Stimulated activated CD8-positive, alpha-beta memory T cell treated with anti-CD3 and anti-CD28 coated beads, Interleukin-4, amount 100 ng/mL, for 4 hours (primary cell): ENCODE measurements at regions not wholly inside any gene's neighbourhood (a gene's known extent, or its start where the extent isn't known, plus 50 kb on each side); places are given as distances from the start of the nearest gene placed in this dataset.
"Not testable (repeated sequence)": the region's sequence is repeated elsewhere in the genome, so short reads cannot be mapped to it uniquely, and the experiment has no call there.

ENCODE experiments used
- DNase-seq, 2 donors: peaks; one replicate each; pipeline ENCODE4 v3.0.0-alpha.2; 2020; ENCODE audit warnings: low read depth in 2 of 2, low spot score in 1 of 2

DNA sequence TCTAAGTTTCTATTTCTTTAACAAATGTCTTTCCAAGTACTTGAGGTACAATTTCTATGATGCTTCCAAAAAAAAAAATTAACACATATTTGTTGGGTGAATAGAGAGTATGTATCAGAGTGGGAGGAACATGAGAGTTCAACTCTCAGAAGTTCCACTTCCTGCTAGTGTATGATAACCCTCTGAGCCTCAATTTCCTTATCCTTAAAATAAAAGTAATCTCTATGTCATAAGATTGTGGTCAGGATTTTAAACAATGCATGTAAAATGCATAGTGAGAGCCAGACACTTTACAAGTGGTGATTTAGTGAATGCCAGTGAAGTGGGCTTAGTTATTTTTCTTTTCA, 270.3 kb upstream of the AMIGO2 start:
- DNase-seq, result no peak

DNA sequence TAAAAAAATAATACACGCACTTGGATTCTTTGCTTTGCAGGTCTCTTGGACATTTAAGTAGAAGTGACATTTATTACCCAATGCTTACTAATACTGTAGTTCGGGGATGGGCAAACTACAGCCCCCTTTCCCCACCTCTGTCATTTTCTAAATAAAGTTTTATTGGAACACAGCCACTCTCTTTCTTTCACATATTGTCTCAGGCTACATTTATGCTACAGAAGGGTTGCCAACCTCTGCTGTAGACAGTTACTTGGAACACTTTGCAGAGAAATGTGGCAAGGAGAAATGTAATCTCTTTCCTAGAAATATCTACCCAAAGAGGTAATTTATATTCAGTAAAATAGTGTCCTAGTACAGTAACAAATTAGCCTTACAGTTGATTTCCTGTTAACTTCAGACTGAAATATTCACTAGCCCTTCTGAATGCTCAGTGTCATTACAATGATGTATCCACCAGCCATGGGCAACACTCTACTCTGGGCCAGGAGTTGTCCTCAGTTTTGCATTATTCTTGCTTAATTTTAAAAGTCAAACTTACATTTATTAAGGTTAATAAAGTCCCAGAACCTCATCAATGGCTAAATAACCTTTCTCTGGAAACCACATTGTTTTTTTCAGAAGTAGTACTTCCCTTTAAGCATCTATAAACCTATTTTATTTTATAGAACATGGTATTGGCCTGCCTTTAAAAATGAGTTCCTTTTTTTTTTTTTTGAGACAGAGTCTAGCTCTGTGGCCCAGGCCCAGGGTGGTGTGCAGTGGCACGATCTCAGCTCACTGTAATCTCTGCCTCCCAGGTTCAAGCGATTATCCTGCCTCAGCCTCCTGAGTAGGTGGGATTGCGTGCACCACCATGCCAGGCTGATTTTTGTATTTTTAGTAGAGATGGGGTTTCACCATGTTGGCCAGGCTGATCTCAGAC, 269.6 kb upstream of the AMIGO2 start:
- DNase-seq, result no peak

DNA sequence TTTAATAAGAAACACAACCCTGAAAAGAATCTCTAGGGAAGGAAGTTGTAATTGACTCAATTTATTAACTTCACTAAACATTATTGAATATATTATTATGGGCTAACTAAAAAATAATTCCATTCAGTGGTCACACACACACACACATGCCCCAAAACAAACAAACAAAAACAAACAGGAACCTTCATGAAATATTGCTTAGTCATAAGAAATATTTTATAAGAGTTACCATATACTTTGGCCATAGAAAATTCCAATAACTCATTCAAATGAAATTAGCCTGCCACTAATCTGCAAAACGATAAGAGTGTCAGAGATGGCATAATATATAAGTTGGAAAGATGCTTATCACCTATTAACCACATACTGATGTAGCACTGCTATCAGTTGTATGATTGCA, 268.4 kb upstream of the AMIGO2 start:
- DNase-seq, result no peak

DNA sequence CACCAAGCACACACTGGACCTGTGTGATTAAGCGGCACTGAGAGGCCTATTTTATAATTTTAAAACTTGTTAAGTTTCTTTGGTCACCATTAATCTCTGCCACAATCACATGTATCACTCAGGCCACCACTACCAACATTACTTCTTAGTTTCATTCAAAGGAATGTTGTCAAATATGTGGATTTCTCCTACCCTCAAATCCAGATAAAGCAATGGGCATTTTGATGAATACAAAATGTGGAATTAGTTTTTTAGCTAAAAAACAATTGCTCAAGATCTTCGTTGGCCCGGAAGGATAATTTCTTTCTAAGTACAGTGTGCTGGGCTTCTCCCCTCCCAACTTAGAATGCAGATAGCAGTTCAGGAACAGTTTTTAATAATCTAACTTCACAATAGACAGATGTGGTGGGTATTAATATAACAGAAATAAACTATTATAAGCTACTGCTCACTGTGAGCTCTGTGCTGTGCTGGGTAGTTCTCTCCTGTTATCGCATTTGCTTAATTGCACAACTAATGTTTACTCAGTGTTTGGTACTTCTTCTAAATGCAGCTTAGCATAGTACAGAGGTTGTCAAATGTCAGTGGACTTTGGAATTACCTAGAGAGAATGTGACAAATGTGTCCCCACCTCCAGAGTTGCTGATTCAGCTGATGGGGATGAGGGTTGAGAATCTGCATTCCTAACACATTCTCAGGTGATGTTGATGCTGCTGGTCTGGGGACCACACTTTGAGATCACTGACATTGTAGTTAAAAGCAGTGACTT, 266.7 kb upstream of the AMIGO2 start:
- DNase-seq, result no peak

DNA sequence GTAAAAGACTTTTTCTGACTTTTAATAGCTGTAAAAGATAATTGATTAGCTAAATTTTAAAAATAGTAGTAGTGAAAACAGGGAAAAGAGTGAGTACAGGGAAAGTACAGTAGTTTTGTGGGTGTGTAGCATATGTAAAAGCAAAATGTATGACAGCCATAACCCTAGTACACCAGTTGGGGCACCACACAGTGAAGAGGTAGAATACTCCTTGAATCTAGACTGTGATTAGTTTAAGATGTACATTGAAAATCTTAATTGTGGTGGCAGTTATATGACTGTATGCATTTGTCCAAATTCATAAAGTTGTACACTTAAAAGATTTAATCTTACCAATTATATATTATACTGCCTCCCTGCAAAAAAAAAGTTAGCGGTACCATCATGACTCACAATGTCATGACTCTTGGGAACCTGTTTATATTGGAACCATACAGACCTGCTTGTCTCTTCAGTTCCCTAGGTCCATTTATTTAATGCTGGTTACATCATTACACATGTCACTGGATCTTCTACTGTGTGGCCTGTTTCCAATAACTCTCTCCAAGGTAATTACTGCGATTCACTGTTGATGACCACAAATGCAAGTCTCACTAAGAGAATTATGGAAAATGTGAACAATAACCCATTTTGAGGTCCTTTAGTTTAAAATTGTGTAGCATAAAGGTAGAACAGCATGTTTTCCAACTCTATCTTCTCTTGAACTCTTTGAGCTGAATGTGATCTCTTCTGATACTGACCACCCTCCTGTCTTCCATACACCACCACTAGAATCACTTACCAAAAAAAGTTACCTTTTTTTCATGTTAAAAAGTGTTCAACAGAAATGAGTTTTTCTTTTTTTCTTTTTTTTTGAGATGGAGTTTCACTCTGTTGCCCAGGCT, 264.2 kb upstream of the AMIGO2 start:
- no peak for DNase-seq

DNA sequence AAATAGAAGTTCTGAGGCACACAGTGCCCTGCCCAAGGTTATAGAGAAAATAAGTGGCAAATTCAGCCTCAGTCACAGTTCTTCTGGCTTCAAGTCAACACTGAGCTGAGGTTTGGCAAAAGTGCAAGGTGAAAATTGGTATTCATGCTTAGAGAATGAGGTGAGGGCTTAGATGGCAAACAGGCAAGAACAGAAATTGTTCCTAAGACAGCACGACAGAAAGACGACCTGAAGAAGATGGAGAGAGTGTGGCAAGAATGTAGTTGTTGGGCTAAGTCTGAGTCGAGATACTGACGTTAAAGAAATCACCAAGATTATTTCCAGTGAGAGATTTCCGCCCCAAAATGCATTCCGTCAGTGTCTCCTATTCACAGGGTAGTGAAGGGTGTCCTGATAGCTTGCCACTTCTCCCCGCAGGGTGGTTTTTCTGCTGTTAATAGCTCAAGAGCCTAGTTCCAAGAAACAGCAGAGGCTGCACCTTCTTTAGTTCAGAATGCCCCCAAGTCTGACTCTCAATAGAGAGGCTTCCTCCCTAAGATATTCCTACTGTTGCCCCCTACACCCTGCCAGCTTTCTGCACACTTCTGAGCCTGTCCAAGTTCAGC, 260.8 kb upstream of the AMIGO2 start:
- no peak for DNase-seq

DNA sequence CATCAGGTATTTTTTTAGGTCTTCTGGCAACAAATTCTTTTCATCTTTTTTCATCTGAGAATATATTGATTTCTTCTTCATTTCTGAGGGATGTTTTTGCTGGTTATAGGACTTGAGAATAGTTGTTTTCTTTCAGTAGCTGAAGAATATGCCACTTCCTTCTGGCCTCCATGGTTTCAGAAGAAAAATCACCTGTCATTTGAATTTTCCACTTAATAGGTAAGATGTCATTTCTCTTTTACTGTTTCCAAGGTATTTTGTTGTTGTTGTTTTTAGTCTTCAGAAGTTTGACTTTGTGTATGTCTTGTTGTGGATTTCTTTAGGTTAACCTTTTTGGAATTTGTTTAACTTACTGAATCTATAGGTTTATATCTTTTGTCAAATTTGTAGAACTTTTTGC, 257.8 kb upstream of the AMIGO2 start:
- DNase-seq, result no peak

DNA sequence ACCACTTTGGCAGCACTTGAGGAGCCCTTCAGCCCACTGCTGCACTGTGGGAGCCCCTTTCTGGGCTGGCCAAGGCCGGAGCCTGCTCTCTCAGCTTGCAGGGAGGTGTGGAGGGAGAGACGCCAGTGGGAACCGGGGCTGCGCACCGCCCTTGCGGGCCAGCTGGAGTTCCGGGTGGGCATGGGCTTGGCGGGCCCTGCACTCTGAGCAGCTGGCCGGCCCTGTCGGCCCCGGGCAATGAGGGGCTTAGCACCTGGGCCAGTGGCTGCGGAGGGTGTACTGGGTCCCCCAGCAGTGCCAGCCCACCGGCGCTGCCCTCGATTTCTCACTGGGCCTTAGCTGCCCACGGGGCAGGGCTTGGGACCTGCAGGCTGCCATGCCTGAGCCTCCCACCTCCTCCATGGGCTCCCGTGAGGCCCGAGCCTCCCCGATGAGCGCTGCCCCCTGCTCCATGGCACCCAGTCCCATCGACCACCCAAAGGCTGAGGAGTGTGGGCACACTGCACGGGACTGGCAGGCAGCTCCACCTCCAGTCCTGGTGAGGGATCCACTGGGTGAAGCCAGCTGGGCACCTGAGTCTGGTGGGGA, 253.6 kb upstream of the AMIGO2 start:
- DNase-seq, result not testable (repeated sequence)

DNA sequence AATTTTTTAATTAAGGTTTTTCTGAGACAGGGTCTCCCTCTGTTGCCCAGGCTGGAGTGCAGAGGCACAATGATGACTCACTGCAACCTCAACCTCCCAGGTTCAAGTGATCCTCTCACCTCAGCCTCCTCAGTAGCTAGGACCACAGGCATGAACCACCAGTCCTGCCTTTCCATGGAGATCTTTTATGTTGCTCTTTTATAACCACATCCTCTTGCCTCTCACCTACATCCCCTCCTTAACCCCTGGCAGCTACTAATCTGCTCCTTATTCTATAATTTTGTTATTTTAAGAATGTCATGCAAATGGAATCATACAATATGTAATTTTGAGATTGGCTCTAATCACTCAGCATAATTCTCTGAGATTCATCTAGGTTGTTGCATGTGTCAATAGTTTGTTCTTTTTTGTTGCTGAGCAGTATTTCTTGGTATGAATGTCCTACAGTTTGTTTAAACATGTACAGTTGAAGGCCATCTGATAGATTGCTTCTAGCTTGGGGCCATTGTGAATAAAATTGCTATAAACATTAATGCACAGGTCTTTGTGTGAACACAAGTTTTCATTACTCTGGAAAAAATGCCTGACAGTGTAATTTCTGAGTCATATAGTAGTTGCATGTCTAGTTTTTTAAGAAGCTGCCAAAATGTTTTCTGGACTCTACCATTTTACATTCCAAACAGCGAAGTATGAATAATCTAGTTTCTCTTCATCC, 249.2 kb upstream of the AMIGO2 start:
- no peak for DNase-seq

DNA sequence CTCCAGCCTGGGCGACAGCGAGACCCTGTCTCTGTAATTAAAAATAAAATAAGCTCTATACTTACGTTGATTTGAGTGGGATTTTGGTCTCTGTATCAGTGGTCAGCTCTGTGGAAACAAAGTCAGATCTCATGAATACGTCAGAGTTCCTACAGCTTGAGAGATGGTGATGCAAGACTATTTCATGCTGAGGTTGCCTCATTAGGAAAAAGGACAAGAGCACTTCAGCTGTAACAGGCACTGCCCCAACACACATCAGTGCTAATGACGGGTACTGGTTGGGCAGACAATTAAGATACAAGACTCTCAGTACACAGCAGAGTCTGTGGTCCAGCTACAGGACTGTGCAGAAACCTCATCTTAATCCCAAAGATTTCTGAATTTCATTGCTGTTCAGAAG, 246.4 kb upstream of the AMIGO2 start:
- DNase-seq, result no peak

DNA sequence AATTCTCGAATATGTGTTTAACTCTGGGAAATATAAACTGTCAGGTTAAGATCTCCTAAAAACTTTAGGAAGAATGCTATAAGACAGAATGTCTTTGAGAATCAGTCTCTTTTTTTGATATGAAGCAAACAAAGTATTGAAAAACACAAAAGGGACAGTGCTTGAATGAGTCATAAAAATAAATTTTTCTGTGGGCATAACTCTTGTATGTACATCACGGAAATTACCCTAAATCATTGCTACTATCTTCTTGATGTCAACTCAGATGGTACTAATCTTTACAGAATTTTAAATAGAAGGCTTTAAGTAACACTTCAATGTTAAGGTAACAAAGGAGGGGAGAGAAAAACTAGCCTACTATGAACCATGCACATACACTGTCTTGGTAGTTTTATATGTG, 244.0 kb upstream of the AMIGO2 start:
- no peak for DNase-seq

DNA sequence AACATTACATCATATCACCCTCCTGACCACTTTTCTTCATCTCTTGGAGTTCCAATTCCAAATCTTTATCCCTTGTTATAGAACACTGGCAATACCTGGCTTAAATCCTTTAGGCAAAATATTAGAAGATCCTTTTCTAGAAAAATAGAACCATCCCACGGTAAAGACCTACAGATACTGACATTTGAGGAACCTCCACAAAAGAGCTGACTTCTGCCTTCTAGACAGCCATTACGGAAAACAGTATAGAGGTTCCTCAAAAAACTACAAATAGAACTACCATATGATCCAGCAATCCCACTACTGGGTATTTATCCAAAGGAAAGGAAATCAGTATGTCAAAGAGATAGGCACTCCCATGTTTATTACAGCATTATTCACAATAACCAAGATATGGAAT, 241.7 kb upstream of the AMIGO2 start:
- DNase-seq, result no peak

DNA sequence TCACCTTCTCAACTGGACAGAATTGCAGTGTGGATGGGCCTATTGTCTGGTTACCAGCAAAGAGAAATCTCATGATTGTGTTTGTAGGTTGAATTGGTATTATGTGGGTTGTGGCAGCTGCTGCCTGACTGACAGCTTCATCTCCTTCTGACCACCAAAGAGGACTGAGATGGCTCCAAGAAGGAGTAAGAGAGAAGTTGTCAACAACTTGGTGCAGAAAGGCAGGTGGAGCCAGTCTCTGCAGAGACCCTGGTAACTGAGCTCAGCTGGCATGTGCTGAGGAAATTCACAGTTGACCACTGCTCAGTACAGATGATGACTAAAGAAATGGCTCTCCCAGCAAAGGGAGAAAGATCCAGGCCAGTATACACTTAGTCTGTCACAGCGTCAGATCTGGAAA, 240.0 kb upstream of the AMIGO2 start:
- DNase-seq, result no peak

DNA sequence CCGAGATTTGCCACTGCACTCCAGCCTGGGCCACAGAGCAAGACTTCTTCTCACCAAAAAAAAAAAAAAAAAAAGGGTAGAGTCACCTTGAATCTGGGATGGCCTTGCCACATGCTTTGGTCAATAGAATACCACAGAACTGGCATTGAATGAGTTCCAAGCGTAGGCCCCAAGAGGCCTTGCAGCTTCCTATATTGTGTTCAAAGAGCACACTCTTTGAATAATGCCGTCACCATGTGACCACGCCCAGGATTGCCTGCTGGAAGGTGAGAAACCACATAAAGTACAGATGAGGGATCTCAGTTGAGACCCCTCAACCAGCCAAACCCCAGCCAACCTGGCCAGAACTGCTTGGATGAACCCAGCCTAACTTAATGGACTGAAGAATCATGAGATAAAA, 239.2 kb upstream of the AMIGO2 start:
- no peak for DNase-seq

DNA sequence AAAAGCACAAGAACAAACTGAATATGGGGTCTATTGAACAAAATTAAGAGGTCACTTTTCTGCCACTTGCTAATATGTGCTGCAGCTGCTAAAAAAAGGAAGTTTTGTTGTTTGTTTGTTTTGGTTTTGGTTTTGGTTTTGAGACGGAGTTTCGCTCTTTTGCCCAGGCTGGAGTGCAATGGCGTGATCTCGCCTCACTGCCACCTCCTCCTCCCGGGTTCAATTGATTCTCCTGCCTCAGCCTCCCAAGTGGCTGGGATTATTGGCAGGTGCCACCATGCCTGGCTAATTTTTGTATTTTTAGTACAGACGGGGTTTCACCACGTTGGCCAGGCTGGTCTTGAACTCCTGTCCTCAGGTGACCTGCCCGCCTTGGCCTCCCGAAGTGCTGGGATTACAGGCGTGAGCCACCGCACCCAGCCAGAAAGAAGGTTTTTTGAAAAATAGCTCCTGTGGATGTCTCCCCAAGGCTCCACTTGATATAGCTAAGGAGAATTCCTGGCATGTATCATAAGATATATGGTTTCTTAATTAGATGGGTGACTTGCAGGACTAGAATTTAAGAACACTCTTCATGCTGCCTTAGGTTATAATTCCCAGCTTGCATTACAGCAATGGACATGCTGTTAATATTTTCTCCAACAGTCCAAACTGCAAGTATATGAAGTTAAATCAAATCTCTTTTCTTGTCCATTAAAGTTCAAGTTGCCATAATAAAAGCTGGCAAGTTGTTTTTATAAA, 237.6 kb upstream of the AMIGO2 start:
- no peak for DNase-seq

DNA sequence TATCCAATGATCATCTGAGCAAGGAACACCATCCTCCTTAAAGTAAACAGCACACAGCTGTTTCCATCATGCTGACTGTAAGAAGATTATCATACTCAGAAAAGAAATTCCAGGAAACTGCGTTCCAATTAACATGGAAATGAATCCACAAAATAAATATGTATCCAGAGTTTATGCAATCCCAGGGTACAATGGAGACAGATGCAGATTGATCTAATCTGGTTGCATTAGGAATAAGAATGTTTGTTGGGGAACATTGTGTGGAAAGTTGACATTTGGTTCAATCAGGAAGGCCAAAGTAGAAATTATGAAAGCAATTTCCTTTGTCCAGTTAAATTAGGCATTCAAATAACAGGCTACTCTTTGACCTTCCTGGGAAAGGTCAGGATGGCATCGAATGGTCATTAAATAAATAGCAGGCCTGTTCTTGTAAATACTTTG, 236.9 kb upstream of the AMIGO2 start:
- DNase-seq, result no peak

DNA sequence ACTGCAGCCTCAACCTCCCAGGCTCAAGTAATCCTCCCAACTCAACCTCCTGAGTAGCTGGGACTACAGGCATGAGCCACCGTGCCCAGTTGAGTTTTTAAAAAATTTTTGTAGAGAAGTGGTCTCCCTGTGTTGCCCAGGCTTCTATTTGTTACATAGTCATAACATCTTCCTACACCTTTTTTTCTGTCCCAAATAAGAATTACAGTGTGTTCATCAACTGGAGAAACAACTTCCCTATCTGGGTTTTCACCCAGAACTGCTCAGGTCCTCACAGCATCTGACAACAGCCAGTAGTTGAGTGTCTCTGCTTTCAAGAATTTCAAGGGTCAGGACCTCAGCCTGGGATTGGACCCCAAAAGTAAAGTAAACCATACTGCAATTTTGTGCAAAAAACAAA, 235.2 kb upstream of the AMIGO2 start:
- no peak for DNase-seq

DNA sequence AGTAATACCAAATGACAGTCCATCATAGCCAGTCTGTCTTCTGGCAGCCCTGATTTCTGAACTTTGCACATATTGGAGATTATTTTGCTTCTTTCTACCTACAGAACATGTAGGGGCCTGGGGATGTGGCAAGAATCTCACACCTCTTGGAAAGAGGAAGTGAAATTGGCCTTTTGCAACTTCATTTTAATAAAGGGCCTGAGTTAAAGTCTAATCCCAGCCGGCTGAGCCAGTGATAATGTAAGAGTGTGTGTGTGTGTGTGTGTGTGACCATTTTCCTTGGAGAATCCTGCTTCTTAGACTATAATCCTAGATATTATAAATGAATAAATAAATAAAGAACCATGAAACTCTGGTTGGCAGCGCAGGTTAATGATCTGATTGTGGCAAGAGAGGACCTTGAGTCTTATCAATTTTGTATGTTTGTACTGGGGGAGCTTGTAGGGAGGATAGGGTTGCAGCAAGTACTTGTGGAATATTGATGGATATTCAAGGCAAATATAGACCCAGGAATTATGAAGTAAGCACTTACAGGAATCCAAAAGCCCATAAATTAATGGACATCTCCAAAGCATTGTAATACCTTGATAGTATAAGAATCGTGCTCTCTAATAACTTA, 233.2 kb upstream of the AMIGO2 start:
- DNase-seq, result no peak

DNA sequence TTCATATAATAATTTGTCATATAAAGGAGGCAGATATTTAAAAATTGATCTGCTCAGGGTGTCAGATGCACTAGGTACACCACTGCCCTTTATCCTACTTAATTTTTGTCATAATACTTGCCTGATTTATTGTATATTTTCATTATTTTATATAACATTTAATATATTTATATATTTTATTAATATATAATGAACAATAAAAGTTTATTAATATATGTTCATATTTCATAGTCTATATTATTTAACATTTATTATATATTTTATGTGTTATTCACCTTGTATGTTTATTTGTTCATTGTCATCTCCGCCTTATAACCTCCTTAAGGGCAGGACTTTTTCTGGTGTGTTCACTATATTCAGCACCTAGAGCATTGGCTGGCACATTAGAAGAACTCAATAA, 232.4 kb upstream of the AMIGO2 start:
- no peak for DNase-seq
